MM.1S (cell line): ENCODE measurements at regions not wholly inside any gene's neighbourhood (a gene's known extent, or its start where the extent isn't known, plus 50 kb on each side); places are given as distances from the start of the nearest gene placed in this dataset.

Source experiments
- CTCF ChIP-seq: fragments of 300-600 bp; sonication (generic); IDR thresholded peaks from 2 replicates; pipeline ENCODE4 v1.5.1; 2016; ENCODE audit warnings: antibody characterized with exemption, low read length, mixed read lengths
- EZH2 ChIP-seq: fragments of 300-600 bp; sonication (generic); optimal IDR thresholded peaks from 2 replicates; pipeline ENCODE3; 2017; ENCODE audit warnings: low read depth, mild to moderate bottlenecking, antibody characterized with exemption, low read length, mixed read lengths
- EZH2phosphoT487 ChIP-seq: fragments of 300-600 bp; sonication (generic); IDR thresholded peaks from 2 replicates; pipeline ENCODE4 v1.6.1; 2018; ENCODE audit warnings: antibody characterized with exemption, low read length

- no peak for TF ChIP-seq EZH2phosphoT487
- TF ChIP-seq CTCF = no peak
- TF ChIP-seq EZH2 = no peak
Measured at GRCh38 chr3:43932921-43933320, 242.2 kb downstream of the ABHD5 start.
